MM.1S (cell line): ENCODE measurements at regions not wholly inside any gene's neighbourhood (a gene's known extent, or its start where the extent isn't known, plus 50 kb on each side); places are given as distances from the start of the nearest gene placed in this dataset.

ENCODE experiments used
- EZH2 ChIP-seq: fragments of 300-600 bp; sonication (generic); optimal IDR thresholded peaks from 2 replicates; pipeline ENCODE3; 2017; ENCODE audit warnings: low read depth, mild to moderate bottlenecking, antibody characterized with exemption, low read length, mixed read lengths
- EZH2phosphoT487 ChIP-seq: fragments of 300-600 bp; sonication (generic); IDR thresholded peaks from 2 replicates; pipeline ENCODE4 v1.6.1; 2018; ENCODE audit warnings: antibody characterized with exemption, low read length
- TF ChIP-seq, protein P1 (sequence below): fragments of 300-600 bp; sonication (generic); IDR thresholded peaks from 2 replicates; pipeline ENCODE4 v1.5.1; 2016; ENCODE audit warnings: antibody characterized with exemption, low read length, mixed read lengths

GRCh38 chr20:54290636-54291035, 82.7 kb downstream of the PFDN4 start:
- TF ChIP-seq EZH2 (no peak), EZH2phosphoT487 (no peak)
- TF ChIP-seq, protein P1, sequence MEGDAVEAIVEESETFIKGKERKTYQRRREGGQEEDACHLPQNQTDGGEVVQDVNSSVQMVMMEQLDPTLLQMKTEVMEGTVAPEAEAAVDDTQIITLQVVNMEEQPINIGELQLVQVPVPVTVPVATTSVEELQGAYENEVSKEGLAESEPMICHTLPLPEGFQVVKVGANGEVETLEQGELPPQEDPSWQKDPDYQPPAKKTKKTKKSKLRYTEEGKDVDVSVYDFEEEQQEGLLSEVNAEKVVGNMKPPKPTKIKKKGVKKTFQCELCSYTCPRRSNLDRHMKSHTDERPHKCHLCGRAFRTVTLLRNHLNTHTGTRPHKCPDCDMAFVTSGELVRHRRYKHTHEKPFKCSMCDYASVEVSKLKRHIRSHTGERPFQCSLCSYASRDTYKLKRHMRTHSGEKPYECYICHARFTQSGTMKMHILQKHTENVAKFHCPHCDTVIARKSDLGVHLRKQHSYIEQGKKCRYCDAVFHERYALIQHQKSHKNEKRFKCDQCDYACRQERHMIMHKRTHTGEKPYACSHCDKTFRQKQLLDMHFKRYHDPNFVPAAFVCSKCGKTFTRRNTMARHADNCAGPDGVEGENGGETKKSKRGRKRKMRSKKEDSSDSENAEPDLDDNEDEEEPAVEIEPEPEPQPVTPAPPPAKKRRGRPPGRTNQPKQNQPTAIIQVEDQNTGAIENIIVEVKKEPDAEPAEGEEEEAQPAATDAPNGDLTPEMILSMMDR, result no peak
